GM12878 (cell line): ENCODE measurements at regions not wholly inside any gene's neighbourhood (a gene's known extent, or its start where the extent isn't known, plus 50 kb on each side); places are given as distances from the start of the nearest gene placed in this dataset.

Experiments
- ATAC-seq: fragments of 200-7000 bp; cut with Tn5 transposase; 3 replicates; pipeline ENCODE4 v1.9.1; 2020; ENCODE audit warnings: mild to moderate bottlenecking, moderate library complexity
- BruUV-seq: library from RNA; stranded (reverse); fragments of 400-500 nt; replicated peaks from 2 replicates; lab custom pipeline; 2021; lab: Mats Ljungman, UMichigan
- CTCF ChIA-PET: fragments of 300-600 bp; sonication (Branson Sonifier 250); formaldehyde crosslinking; extraction: SDS; loops from one replicate; lab custom pipeline; 2021; ENCODE audit warnings: inconsistent platforms; lab: Yijun Ruan, JAX
- POLR2A ChIA-PET: fragments of 350-600 bp; formaldehyde crosslinking; extraction: SDS; loops from one replicate; lab custom pipeline; 2021; ENCODE audit warnings: inconsistent platforms; lab: Charles Lee
- RAD21 ChIA-PET: fragments of 300-600 bp; sonication (Branson Sonifier 250); formaldehyde crosslinking; loops from one replicate; lab custom pipeline; 2023; ENCODE audit warnings: antibody characterized with exemption; ENCODE audit not compliant: unreplicated experiment; lab: Charles Lee
- SMC1A ChIA-PET: fragments of 300-600 bp; sonication (Branson Sonifier 250); formaldehyde crosslinking; loops from one replicate; lab custom pipeline; 2023; ENCODE audit not compliant: unreplicated experiment, uncharacterized antibody; lab: Charles Lee
- DNase-seq: peaks from one replicate; pipeline ENCODE4 v3.0.0-alpha.2; 2011; ENCODE audit warnings: low read depth, low spot score
- FAIRE-seq: peaks from 3 replicates; lab custom pipeline; 2011; peaks lifted over from hg19 to GRCh38; lab: Jason Lieb, UNC
- H2AFZ ChIP-seq: 2 replicates; pipeline ENCODE4 v1.6.0; 2011; ENCODE audit warnings: low read depth, low read length, control low read depth; ENCODE audit not compliant: control insufficient read depth
- H3K27ac ChIP-seq: 2 replicates; pipeline ENCODE4 v1.5.1; 2011; ENCODE audit warnings: control low read depth; ENCODE audit not compliant: control insufficient read depth, insufficient read depth
- H3K27me3 ChIP-seq, 2 experiments: replicated peaks in 1 of 2; 2 replicates each; pipeline versions ENCODE4 v1.6.0 to v1.6.1; 2011; ENCODE audit warnings: low read length in 1 of 2; ENCODE audit not compliant: control insufficient read depth in 2 of 2, insufficient read depth in 2 of 2
- H3K36me3 ChIP-seq, 2 experiments: 2 replicates each; pipeline ENCODE4 v1.5.1; 2011; ENCODE audit warnings: low read length in 1 of 2; ENCODE audit not compliant: control insufficient read depth in 2 of 2, insufficient read depth in 2 of 2
- H3K4me1 ChIP-seq: 2 replicates; pipeline ENCODE4 v1.6.1; 2011; ENCODE audit warnings: mild to moderate bottlenecking, low read length, moderate library complexity, mixed read lengths; ENCODE audit not compliant: control insufficient read depth, insufficient read depth
- H3K4me2 ChIP-seq: 2 replicates; pipeline ENCODE4 v1.6.0; 2011; ENCODE audit warnings: control low read depth; ENCODE audit not compliant: control insufficient read depth, insufficient read depth
- H3K4me3 ChIP-seq: fragments of 200-600 bp; sonication (generic); 2 replicates; pipeline ENCODE4 v1.5.1; 2016
- H3K79me2 ChIP-seq: 2 replicates; pipeline ENCODE4 v1.6.0; 2011; ENCODE audit warnings: low read length; ENCODE audit not compliant: control insufficient read depth, insufficient read depth
- H3K9ac ChIP-seq: 2 replicates; pipeline ENCODE4 v1.8.0; 2011; ENCODE audit warnings: low read length, control low read depth, mixed read lengths; ENCODE audit not compliant: control insufficient read depth, insufficient read depth
- H3K9me3 ChIP-seq: replicated peaks from 3 replicates; pipeline ENCODE4 v1.5.1; 2011; ENCODE audit warnings: mild to moderate bottlenecking, low read length; ENCODE audit not compliant: control insufficient read depth, insufficient read depth
- H4K20me1 ChIP-seq: 2 replicates; pipeline ENCODE4 v1.6.0; 2011; ENCODE audit not compliant: control insufficient read depth, insufficient read depth
- BCL11A ChIP-seq: IDR thresholded peaks from 2 replicates; pipeline ENCODE4 v1.6.1; 2011; ENCODE audit warnings: low read depth, low read length
- BMI1 ChIP-seq: fragments of 450-650 bp; IDR thresholded peaks from 2 replicates; pipeline ENCODE4 v1.6.1; 2016; ENCODE audit warnings: mild to moderate bottlenecking, moderate library complexity, borderline replicate concordance
- CBX3 ChIP-seq: fragments of 200-600 bp; sonication (generic); IDR thresholded peaks from 2 replicates; pipeline ENCODE4 v1.6.1; 2016; ENCODE audit warnings: low read depth, borderline replicate concordance
- CHD4 ChIP-seq: fragments of 200-600 bp; sonication (generic); IDR thresholded peaks from 2 replicates; pipeline ENCODE4 v1.6.1; 2016; ENCODE audit warnings: mild to moderate bottlenecking
- HDGF ChIP-seq: fragments of 450-650 bp; IDR thresholded peaks from 2 replicates; pipeline ENCODE4 v1.6.1; 2016; ENCODE audit warnings: antibody characterized with exemption
- HSF1 ChIP-seq: fragments of 150-350 bp; IDR thresholded peaks from 2 replicates; pipeline ENCODE4 v1.6.1; 2014; ENCODE audit warnings: mild to moderate bottlenecking, low read depth, low read length
- MAX ChIP-seq: IDR thresholded peaks from 2 replicates; pipeline ENCODE4 v1.6.1; 2012; ENCODE audit warnings: low read depth, low read length, improper control_type of control experiment
- MEF2B ChIP-seq: fragments of 450-650 bp; IDR thresholded peaks from 2 replicates; pipeline ENCODE4 v1.6.1; 2018; ENCODE audit warnings: mild to moderate bottlenecking, moderate library complexity; ENCODE audit not compliant: partially characterized antibody, poor library complexity, severe bottlenecking
- MYC ChIP-seq: IDR thresholded peaks from 2 replicates; pipeline ENCODE4 v1.6.1; 2011; ENCODE audit warnings: mild to moderate bottlenecking, low read length, moderate library complexity, inconsistent platforms; ENCODE audit not compliant: insufficient read depth, insufficient replicate concordance, insufficient read length, severe bottlenecking
- PML ChIP-seq: IDR thresholded peaks from 2 replicates; pipeline ENCODE4 v1.6.1; 2012; ENCODE audit warnings: low read length, inconsistent platforms
- POLR2A ChIP-seq: IDR thresholded peaks from 2 replicates; pipeline ENCODE4 v1.6.1; 2011; ENCODE audit warnings: low read depth, mild to moderate bottlenecking, low read length
- RAD21 ChIP-seq: IDR thresholded peaks from 2 replicates; pipeline ENCODE4 v1.6.1; 2011; ENCODE audit warnings: mild to moderate bottlenecking, low read depth, low read length, moderate library complexity; ENCODE audit not compliant: insufficient read depth
- RAD51 ChIP-seq: fragments of 450-650 bp; IDR thresholded peaks from 2 replicates; pipeline ENCODE4 v1.6.1; 2016; ENCODE audit warnings: moderate library complexity, mild to moderate bottlenecking, inconsistent platforms
- REST ChIP-seq: IDR thresholded peaks from 2 replicates; pipeline ENCODE4 v1.6.1; 2012; ENCODE audit warnings: mild to moderate bottlenecking, low read depth, low read length
- SMARCA5 ChIP-seq: fragments of 450-650 bp; IDR thresholded peaks from 2 replicates; pipeline ENCODE4 v1.6.1; 2017; ENCODE audit warnings: mild to moderate bottlenecking
- SMC3 ChIP-seq: IDR thresholded peaks from 2 replicates; pipeline ENCODE4 v1.6.1; 2011; ENCODE audit warnings: low read length, improper control_type of control experiment, borderline replicate concordance
- TAF1 ChIP-seq: IDR thresholded peaks from 2 replicates; pipeline ENCODE4 v1.6.1; 2011; ENCODE audit warnings: mild to moderate bottlenecking, low read depth, low read length, borderline replicate concordance
- USF1 ChIP-seq: IDR thresholded peaks from 2 replicates; pipeline ENCODE4 v1.6.1; 2011; ENCODE audit warnings: borderline replicate concordance, low read depth, mild to moderate bottlenecking, moderate library complexity, mixed read lengths, low read length; ENCODE audit not compliant: insufficient read depth; ENCODE audit errors: extremely low read length
- ZNF622 ChIP-seq: fragments of 450-650 bp; IDR thresholded peaks from 2 replicates; pipeline ENCODE4 v1.6.1; 2017; ENCODE audit warnings: mild to moderate bottlenecking, inconsistent platforms
- WGBS: methylation state at CpG from one replicate; pipeline ENCODE4 v1.1.6; 2016; ENCODE audit warnings: low lambda C conversion rate; ENCODE audit not compliant: insufficient replicate concordance, insufficient coverage; ENCODE audit errors: missing lambda C conversion rate; 5-methylcytosine and 5-hydroxymethylcytosine counted together
- in situ Hi-C: fragments of 300-500 bp; cut with MboI; formaldehyde crosslinking; loops from 9 replicates; pipeline ENCODE4 v1.14.3; 2018; ENCODE audit warnings: mixed read lengths
- intact Hi-C: fragments of 100-400 bp; cut with micrococcal nuclease; formaldehyde crosslinking; loops from one replicate; pipeline ENCODE4 v1.14.2; 2022; ENCODE audit not compliant: unreplicated experiment

GRCh38 chr6:168189200-168190013 is 110.4 kb upstream of the FRMD1 start:
- ATAC-seq (no peak), DNase-seq (no peak), FAIRE-seq (no peak)
- Histone ChIP-seq H3K36me3 (no peaks in the 10 kb centered on the region), H4K20me1 (no peaks in the 10 kb centered on the region), H3K27ac (no peak overlapping the region), H3K4me3 (no peak overlapping the region), H3K79me2 (no peaks in the 10 kb centered on the region), H2AFZ (no peak overlapping the region), H3K4me2 (no peak overlapping the region), H3K9me3 (no peaks in the 10 kb centered on the region), H3K27me3 (no peaks in the 10 kb centered on the region), H3K9ac (no peak overlapping the region), H3K4me1 (no peaks in the 10 kb centered on the region)
- SMC1A ChIA-PET = no interaction called here
- RAD21 ChIA-PET = no interaction called here
- POLR2A ChIA-PET = no interaction called here
- WGBS = 37% methylated on average over 10 of the region's 10 CpGs
- in situ Hi-C loops (no loop called here), intact Hi-C loops (no loop called here)
- CTCF ChIA-PET = no interaction called here
- TF ChIP-seq HDGF (no peak), MYC (no peak), HSF1 (no peak), SMARCA5 (no peak), REST (no peak), PML (no peak), TAF1 (no peak), RAD21 (no peak), CBX3 (no peak), SMC3 (no peak), MAX (no peak), MEF2B (no peak), RAD51 (no peak), ZNF622 (no peak), BMI1 (no peak), USF1 (no peak), POLR2A (no peak), BCL11A (no peak), CHD4 (no peak)
- BruUV-seq = no TSS peak
